ENCODE measurements at regions not wholly inside any gene's neighbourhood (a gene's known extent, or its start where the extent isn't known, plus 50 kb on each side); places are given as distances from the start of the nearest gene placed in this dataset.
"Not testable (repeated sequence)": the region's sequence is repeated elsewhere in the genome, so short reads cannot be mapped to it uniquely, and the experiment has no call there.

DNA sequence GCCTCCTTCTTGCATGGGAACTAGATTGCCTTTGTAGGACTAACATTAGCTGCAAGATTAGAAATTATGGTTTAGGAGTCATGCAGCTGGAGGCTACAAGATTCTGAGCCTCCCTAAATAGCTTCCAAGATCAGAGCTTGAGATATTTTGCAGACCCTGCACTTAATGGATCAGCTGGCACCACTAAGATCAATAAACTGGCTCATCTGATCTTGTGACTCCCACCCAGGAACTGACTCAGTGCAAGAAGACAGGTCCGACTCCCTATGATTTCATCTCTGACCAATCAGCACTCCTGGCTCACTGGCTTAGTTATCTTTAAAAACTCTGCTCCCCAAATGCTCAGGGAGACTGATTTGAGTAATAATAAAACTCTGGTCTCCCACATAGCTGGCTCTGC lies 71.4 kb upstream of the CSF1 start:
- TF ChIP-seq, protein P1, sequence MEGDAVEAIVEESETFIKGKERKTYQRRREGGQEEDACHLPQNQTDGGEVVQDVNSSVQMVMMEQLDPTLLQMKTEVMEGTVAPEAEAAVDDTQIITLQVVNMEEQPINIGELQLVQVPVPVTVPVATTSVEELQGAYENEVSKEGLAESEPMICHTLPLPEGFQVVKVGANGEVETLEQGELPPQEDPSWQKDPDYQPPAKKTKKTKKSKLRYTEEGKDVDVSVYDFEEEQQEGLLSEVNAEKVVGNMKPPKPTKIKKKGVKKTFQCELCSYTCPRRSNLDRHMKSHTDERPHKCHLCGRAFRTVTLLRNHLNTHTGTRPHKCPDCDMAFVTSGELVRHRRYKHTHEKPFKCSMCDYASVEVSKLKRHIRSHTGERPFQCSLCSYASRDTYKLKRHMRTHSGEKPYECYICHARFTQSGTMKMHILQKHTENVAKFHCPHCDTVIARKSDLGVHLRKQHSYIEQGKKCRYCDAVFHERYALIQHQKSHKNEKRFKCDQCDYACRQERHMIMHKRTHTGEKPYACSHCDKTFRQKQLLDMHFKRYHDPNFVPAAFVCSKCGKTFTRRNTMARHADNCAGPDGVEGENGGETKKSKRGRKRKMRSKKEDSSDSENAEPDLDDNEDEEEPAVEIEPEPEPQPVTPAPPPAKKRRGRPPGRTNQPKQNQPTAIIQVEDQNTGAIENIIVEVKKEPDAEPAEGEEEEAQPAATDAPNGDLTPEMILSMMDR (IDR thresholded peaks at IDR 0.05), result not testable (repeated sequence)
- TF ChIP-seq POLR2A (IDR thresholded peaks at IDR 0.05), result not testable (repeated sequence)
